ENCODE measurements at regions not wholly inside any gene's neighbourhood (a gene's known extent, or its start where the extent isn't known, plus 50 kb on each side); places are given as distances from the start of the nearest gene placed in this dataset.

DNA sequence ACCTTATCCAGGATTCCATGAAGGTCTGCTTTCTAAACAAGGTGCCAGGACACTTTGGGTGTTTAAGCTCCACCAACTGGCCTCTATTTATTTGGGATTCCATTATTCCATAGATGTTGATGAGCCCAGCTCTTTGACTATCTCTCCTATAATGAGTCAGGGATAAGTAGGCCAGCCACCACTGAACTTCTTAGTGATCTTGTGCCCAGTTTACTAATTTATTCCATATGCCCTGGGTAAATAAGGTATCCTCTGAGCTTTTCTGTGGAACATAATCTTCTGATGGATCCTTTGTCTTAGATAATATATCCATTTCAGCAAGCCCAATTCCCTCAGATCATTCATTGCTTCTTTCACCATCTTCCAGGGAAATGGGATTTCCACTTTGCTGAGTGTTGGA, 535.0 kb downstream of the FOXG1 start:
- H3K4me1 Mint-ChIP-seq = peaks cover 0 to 5% of the 10 kb centered on the region in 2 experiments; a peak in 1 of 4 replicates
- Histone ChIP-seq H2BK20ac (ENCODE audit: low read depth, low read length, poor library complexity, severe bottlenecking) (no peak overlapping the region), H3K23ac (ENCODE audit: insufficient read length, low read depth, low read length) (no peak overlapping the region), H3K4me2 (ENCODE audit: insufficient read depth, insufficient read length, low read length) (no peak overlapping the region), H3K9ac (ENCODE audit: extremely low read depth, insufficient read length, low read length) (no peak overlapping the region), H3K4me1 (ENCODE audit: insufficient read depth, low read length) (no peaks in the 10 kb centered on the region), H4K5ac (ENCODE audit: insufficient read length, low read depth, low read length) (no peak overlapping the region), H3K56ac (ENCODE audit: insufficient read length, low read depth, low read length) (no peak overlapping the region), H3K14ac (ENCODE audit: insufficient read depth, low read length) (no peak overlapping the region), H3K4ac (ENCODE audit: low read depth, low read length) (no peak overlapping the region), H3K9me3 (ENCODE audit: control insufficient read depth, low read depth, low read length) (no peaks in the 10 kb centered on the region), H4K8ac (replicated peaks; ENCODE audit: insufficient read length, low read depth, low read length) (no peak overlapping the region), H2BK5ac (ENCODE audit: insufficient read length, low read length) (no peak overlapping the region), H3K18ac (ENCODE audit: insufficient read length, low read depth, low read length) (no peak overlapping the region), H2BK120ac (ENCODE audit: low read depth, low read length, poor library complexity, severe bottlenecking) (no peak overlapping the region), H3K79me2 (ENCODE audit: insufficient read depth, low read length) (no peaks in the 10 kb centered on the region), H2AFZ (ENCODE audit: low read length) (no peak overlapping the region), H3K27me3 (ENCODE audit: insufficient read depth, low read length) (no peaks in the 10 kb centered on the region), H3K79me1 (ENCODE audit: insufficient read depth, low read depth, low read length, poor library complexity, severe bottlenecking) (no peaks in the 10 kb centered on the region), H3K23me2 (ENCODE audit: insufficient read length, low read depth, low read length, poor library complexity, severe bottlenecking) (no peaks in the 10 kb centered on the region), H4K91ac (ENCODE audit: insufficient read length, low read depth, low read length) (no peak overlapping the region), H2BK12ac (ENCODE audit: insufficient read length, low read depth, low read length) (no peak overlapping the region), H3T11ph (ENCODE audit: low read length) (no peak overlapping the region), H4K20me1 (ENCODE audit: control insufficient read depth, insufficient read depth, insufficient read length) (no peaks in the 10 kb centered on the region), H2BK15ac (ENCODE audit: low read depth, low read length) (no peak overlapping the region), H3K27ac (ENCODE audit: insufficient read length, low read depth, low read length) (no peak overlapping the region), H2AK5ac (ENCODE audit: insufficient read length, low read length) (no peak overlapping the region)
- peaks cover 0 to 5% of the 10 kb centered on the region in 2 experiments; a peak in 2 of 5 replicates for H3K9me3 Mint-ChIP-seq
- peaks cover 2% of the 10 kb centered on the region; the same call in 1 of the 2 replicates for H3K27me3 Mint-ChIP-seq (ENCODE audit: low read depth)
- no peak for DNase-seq
- H3K4me3 Mint-ChIP-seq = no peak overlapping the region
- H3K27ac Mint-ChIP-seq = no peak overlapping the region
- TF ChIP-seq CTCF (conservative IDR thresholded peaks at IDR 0.05) = no peak
- peaks cover 0 to 30% (median 0%) of the 10 kb centered on the region in 3 experiments; a peak in 3 of 7 replicates for H3K36me3 Mint-ChIP-seq (ENCODE audit: insufficient read depth in 1 of 3, low read depth in 3 of 3)

All from H9 (cell line).